Trophoblast cell (in vitro differentiated cells and primary cell): ENCODE measurements at regions not wholly inside any gene's neighbourhood (a gene's known extent, or its start where the extent isn't known, plus 50 kb on each side); places are given as distances from the start of the nearest gene placed in this dataset.

ENCODE experiments used
- DNase-seq, 2 donors: peaks; one replicate each; pipeline ENCODE4 v3.0.0-alpha.2; 2016
- H2AFZ ChIP-seq: 2 replicates; pipeline ENCODE4 v1.6.1; 2013; ENCODE audit warnings: low read length, moderate library complexity, mild to moderate bottlenecking; ENCODE audit not compliant: insufficient read depth, poor library complexity
- H2AK5ac ChIP-seq: 2 replicates; pipeline ENCODE4 v1.6.1; 2013; ENCODE audit warnings: mild to moderate bottlenecking, low read length
- H2BK120ac ChIP-seq: 2 replicates; pipeline ENCODE4 v1.6.1; 2013; ENCODE audit warnings: low read length, mild to moderate bottlenecking, moderate library complexity; ENCODE audit not compliant: insufficient read depth, poor library complexity
- H2BK12ac ChIP-seq: 2 replicates; pipeline ENCODE4 v1.6.1; 2013; ENCODE audit warnings: mild to moderate bottlenecking, low read length, moderate library complexity
- H2BK5ac ChIP-seq: 2 replicates; pipeline ENCODE4 v1.6.1; 2013; ENCODE audit warnings: low read length, low read depth, moderate library complexity, mild to moderate bottlenecking; ENCODE audit not compliant: poor library complexity
- H3K14ac ChIP-seq: 2 replicates; pipeline ENCODE4 v1.6.1; 2013; ENCODE audit warnings: mild to moderate bottlenecking, low read length
- H3K18ac ChIP-seq: 2 replicates; pipeline ENCODE4 v1.6.1; 2013; ENCODE audit warnings: mild to moderate bottlenecking, low read length
- H3K23ac ChIP-seq: 2 replicates; pipeline ENCODE4 v1.6.1; 2013; ENCODE audit warnings: low read length
- H3K27ac ChIP-seq: 2 replicates; pipeline ENCODE4 v1.5.1; 2013; ENCODE audit warnings: low read depth, mild to moderate bottlenecking, inconsistent platforms, low read length, moderate library complexity
- H3K27me3 ChIP-seq: 2 replicates; pipeline ENCODE4 v1.6.1; 2013; ENCODE audit warnings: inconsistent platforms, mild to moderate bottlenecking, low read length, moderate library complexity; ENCODE audit not compliant: insufficient read depth
- H3K36me3 ChIP-seq, 2 experiments: 1 replicate in 1 of 2; 2 replicates in 1 of 2; pipeline ENCODE4 v1.6.1; 2013; ENCODE audit warnings: low read length in 2 of 2, mild to moderate bottlenecking in 2 of 2, moderate library complexity in 1 of 2; ENCODE audit not compliant: insufficient read depth in 2 of 2, control insufficient read depth in 1 of 2
- H3K4ac ChIP-seq: 2 replicates; pipeline ENCODE4 v1.6.1; 2013; ENCODE audit warnings: low read depth, mild to moderate bottlenecking, low read length, moderate library complexity
- H3K4me1 ChIP-seq, 2 experiments: 1 replicate in 1 of 2; 2 replicates in 1 of 2; pipeline ENCODE4 v1.6.1; 2013; ENCODE audit warnings: low read length in 2 of 2, mild to moderate bottlenecking in 2 of 2, moderate library complexity in 1 of 2; ENCODE audit not compliant: insufficient read depth in 2 of 2, control insufficient read depth in 1 of 2
- H3K4me2 ChIP-seq: 2 replicates; pipeline ENCODE4 v1.6.1; 2013; ENCODE audit warnings: inconsistent platforms, mild to moderate bottlenecking, low read length, moderate library complexity
- H3K4me3 ChIP-seq: 2 replicates; pipeline ENCODE4 v1.5.1; 2013; ENCODE audit warnings: mild to moderate bottlenecking, low read depth, low read length, inconsistent platforms
- H3K79me1 ChIP-seq: one replicate; pipeline ENCODE4 v1.6.1; 2013; ENCODE audit warnings: low read length
- H3K79me2 ChIP-seq: 2 replicates; pipeline ENCODE4 v1.6.1; 2013; ENCODE audit warnings: low read length, mild to moderate bottlenecking; ENCODE audit not compliant: control insufficient read depth, insufficient read depth, poor library complexity
- H3K9ac ChIP-seq: 2 replicates; pipeline ENCODE4 v1.6.1; 2013; ENCODE audit warnings: mild to moderate bottlenecking, low read length
- H3K9me3 ChIP-seq: 2 replicates; pipeline ENCODE4 v1.6.1; 2013; ENCODE audit warnings: low read depth, mild to moderate bottlenecking, control low read depth, inconsistent platforms, low read length; ENCODE audit not compliant: insufficient read depth
- H4K12ac ChIP-seq: 2 replicates; pipeline ENCODE4 v1.6.1; 2013; ENCODE audit warnings: low read depth, mild to moderate bottlenecking, low read length, moderate library complexity
- H4K8ac ChIP-seq: 2 replicates; pipeline ENCODE4 v1.6.1; 2013; ENCODE audit warnings: low read depth, mild to moderate bottlenecking, low read length, moderate library complexity
- H4K91ac ChIP-seq: one replicate; pipeline ENCODE4 v1.6.1; 2013; ENCODE audit warnings: low read depth, mild to moderate bottlenecking, low read length, moderate library complexity
- WGBS: extraction: QIAGEN DNeasy Blood & Tissue Kit; methylation state at CpG from one replicate; pipeline ENCODE4 v1.1.7; 2013; ENCODE audit warnings: missing lambda C conversion rate; ENCODE audit not compliant: insufficient read length, insufficient coverage; ENCODE audit errors: extremely low coverage; 5-methylcytosine and 5-hydroxymethylcytosine counted together

DNA sequence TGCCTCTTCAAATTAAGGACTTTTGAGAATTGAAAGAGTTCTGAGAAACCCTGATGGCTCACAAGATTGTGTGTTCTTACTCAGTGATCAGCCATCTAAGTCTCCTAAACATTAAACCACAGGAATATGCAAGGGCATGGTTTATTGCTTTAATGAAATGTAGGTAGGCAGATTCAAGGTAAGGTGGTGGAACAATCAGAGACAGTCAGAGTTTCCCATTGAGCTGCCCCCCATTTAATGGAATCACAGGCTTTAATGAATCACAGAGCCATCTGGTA, 107.8 kb upstream of the LRATD1 start:
- Histone ChIP-seq H3K79me1 (no peaks in the 10 kb centered on the region), H4K91ac (no peak overlapping the region), H4K8ac (no peak overlapping the region), H3K9me3 (no peaks in the 10 kb centered on the region), H3K79me2 (no peaks in the 10 kb centered on the region), H3K18ac (no peak overlapping the region), H2BK5ac (no peak overlapping the region), H3K36me3 (no peaks in the 10 kb centered on the region), H3K23ac (no peak overlapping the region), H2BK120ac (no peak overlapping the region), H3K9ac (no peak overlapping the region), H3K4me2 (no peak overlapping the region), H3K4me1 (no peaks in the 10 kb centered on the region), H2AK5ac (no peak overlapping the region), H3K4me3 (no peak overlapping the region), H3K4ac (no peak overlapping the region), H3K27ac (no peak overlapping the region), H4K12ac (no peak overlapping the region), H2BK12ac (no peak overlapping the region), H3K27me3 (no peaks in the 10 kb centered on the region), H2AFZ (no peak overlapping the region), H3K14ac (no peak overlapping the region)
- peak in 1 of 2 donors; percentile 9 for DNase-seq

GRCh38 chr2:14530506-14530905, 102.0 kb upstream of the LRATD1 start:
- Histone ChIP-seq H3K4ac (no peak overlapping the region), H4K91ac (no peak overlapping the region), H3K4me1 (peaks cover 0 to 5% of the 10 kb centered on the region in 2 experiments), H3K27me3 (no peaks in the 10 kb centered on the region), H3K36me3 (no peaks in the 10 kb centered on the region), H3K23ac (no peak overlapping the region), H2BK5ac (no peak overlapping the region), H3K14ac (no peak overlapping the region), H3K27ac (no peak overlapping the region), H3K4me3 (no peak overlapping the region), H3K4me2 (no peak overlapping the region), H3K79me1 (peaks cover 2% of the 10 kb centered on the region), H4K8ac (no peak overlapping the region), H3K9ac (no peak overlapping the region), H3K79me2 (peaks cover 2% of the 10 kb centered on the region), H3K18ac (no peak overlapping the region), H2AFZ (no peak overlapping the region), H2BK120ac (no peak overlapping the region), H2AK5ac (no peak overlapping the region), H4K12ac (no peak overlapping the region), H3K9me3 (no peaks in the 10 kb centered on the region), H2BK12ac (no peak overlapping the region)
- no peak for DNase-seq
- no CpG with 5 or more reads among the region's 3 CpGs for WGBS

DNA sequence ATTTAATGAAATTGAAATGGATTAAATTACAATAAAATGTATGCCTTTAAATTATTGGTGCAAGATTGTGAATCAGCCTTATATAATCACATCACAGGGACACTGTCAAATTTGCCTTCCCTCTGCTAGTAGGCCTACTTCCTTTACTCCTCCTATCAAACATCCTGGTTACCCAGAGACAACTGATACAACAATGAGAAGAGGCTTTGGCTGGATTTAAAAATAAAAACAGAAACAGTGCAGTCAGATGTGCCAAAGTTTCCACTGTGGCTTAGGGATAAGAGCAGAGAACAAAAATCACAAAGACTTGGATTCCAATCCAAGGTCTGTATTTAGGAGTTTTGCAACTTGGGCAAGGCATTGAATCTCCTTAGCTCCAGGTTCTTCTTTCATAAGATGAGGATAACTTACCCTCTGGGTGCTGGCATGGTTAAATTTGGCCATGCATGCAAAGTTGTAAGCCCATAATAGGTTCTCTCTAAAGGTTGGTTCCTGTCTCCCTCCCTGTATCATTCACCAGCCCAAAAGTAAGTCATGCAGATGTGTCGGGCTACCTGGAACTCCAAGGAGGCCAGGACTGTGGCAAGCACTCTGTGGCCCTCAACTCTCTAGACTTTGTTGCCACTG, 99.3 kb upstream of the LRATD1 start:
- no peaks in the 10 kb centered on the region for H3K36me3 ChIP-seq
- H3K23ac ChIP-seq = no peak overlapping the region
- H4K91ac ChIP-seq = no peak overlapping the region
- H2BK120ac ChIP-seq = no peak overlapping the region
- no peak overlapping the region for H2BK5ac ChIP-seq
- H2AFZ ChIP-seq = no peak overlapping the region
- H3K14ac ChIP-seq = no peak overlapping the region
- peaks cover 2% of the 10 kb centered on the region for H3K79me2 ChIP-seq
- H3K4me1 ChIP-seq = peaks cover 0 to 7% of the 10 kb centered on the region in 2 experiments
- WGBS = no CpG with 5 or more reads among the region's 1 CpG
- no peak for DNase-seq
- H3K9ac ChIP-seq = no peak overlapping the region
- peaks cover 2% of the 10 kb centered on the region for H3K79me1 ChIP-seq
- H3K27me3 ChIP-seq = no peaks in the 10 kb centered on the region
- H3K18ac ChIP-seq = no peak overlapping the region
- no peak overlapping the region for H4K12ac ChIP-seq
- no peaks in the 10 kb centered on the region for H3K9me3 ChIP-seq
- H3K4me3 ChIP-seq = no peak overlapping the region
- H4K8ac ChIP-seq = no peak overlapping the region
- H2AK5ac ChIP-seq = no peak overlapping the region
- H3K27ac ChIP-seq = no peak overlapping the region
- H2BK12ac ChIP-seq = no peak overlapping the region
- H3K4me2 ChIP-seq = no peak overlapping the region
- no peak overlapping the region for H3K4ac ChIP-seq

GRCh38 chr2:14535156-14535555, 97.4 kb upstream of the LRATD1 start:
- Histone ChIP-seq H3K27me3 (no peaks in the 10 kb centered on the region), H2BK120ac (no peak overlapping the region), H4K91ac (no peak overlapping the region), H3K4me2 (no peak overlapping the region), H2BK12ac (no peak overlapping the region), H4K8ac (no peak overlapping the region), H3K9ac (no peak overlapping the region), H3K4me1 (peaks cover 0 to 7% of the 10 kb centered on the region in 2 experiments), H2AK5ac (no peak overlapping the region), H3K9me3 (no peaks in the 10 kb centered on the region), H3K4ac (no peak overlapping the region), H2AFZ (no peak overlapping the region), H3K79me1 (peaks cover 2% of the 10 kb centered on the region), H3K36me3 (no peaks in the 10 kb centered on the region), H4K12ac (no peak overlapping the region), H3K14ac (no peak overlapping the region), H3K79me2 (peaks cover 2% of the 10 kb centered on the region), H2BK5ac (no peak overlapping the region), H3K18ac (no peak overlapping the region), H3K23ac (no peak overlapping the region), H3K27ac (no peak overlapping the region), H3K4me3 (no peak overlapping the region)
- WGBS = no CpG with 5 or more reads among the region's 4 CpGs
- DNase-seq = peak; percentile 12 to 14
